ENCODE measurements at regions not wholly inside any gene's neighbourhood (a gene's known extent, or its start where the extent isn't known, plus 50 kb on each side); places are given as distances from the start of the nearest gene placed in this dataset.

DNA sequence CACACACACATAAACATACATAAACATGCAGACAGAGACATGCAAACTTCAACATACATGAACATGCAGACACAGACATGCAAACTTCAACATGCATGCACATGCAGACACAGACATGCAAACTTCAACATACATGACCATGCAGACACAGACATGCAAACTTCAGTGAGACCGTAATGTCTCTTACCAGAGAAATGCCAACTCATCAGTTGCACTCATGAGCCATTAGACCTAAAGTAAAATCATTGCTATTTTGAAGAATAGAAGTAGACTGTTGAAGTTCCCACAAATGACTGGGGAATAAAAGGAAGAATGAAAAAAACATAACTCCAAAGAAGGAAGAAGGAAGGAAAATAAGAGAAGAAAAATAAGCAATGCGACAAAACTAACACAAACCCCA lies 1044.0 kb upstream of the TMEM132C start:
- TF ChIP-seq CTCF (IDR thresholded peaks at IDR 0.05; ENCODE audit: unreplicated experiment): no peak
- Mint-ChIP-seq H3K36me3 (ENCODE audit: insufficient read depth) (no peaks in the 10 kb centered on the region), H3K9me3 (ENCODE audit: low read depth) (no peaks in the 10 kb centered on the region), H3K27me3 (no peaks in the 10 kb centered on the region), H3K4me3 (ENCODE audit: low read depth) (no peak overlapping the region), H3K4me1 (ENCODE audit: low read depth) (no peaks in the 10 kb centered on the region), H3K27ac (no peak overlapping the region)
- no peak for DNase-seq (ENCODE audit: low spot score, unreplicated experiment)

GRCh38 chr12:127223731-127224130 lies 1043.2 kb upstream of the TMEM132C start:
- Mint-ChIP-seq H3K27me3 (no peaks in the 10 kb centered on the region), H3K4me1 (ENCODE audit: low read depth) (no peaks in the 10 kb centered on the region), H3K9me3 (ENCODE audit: low read depth) (no peaks in the 10 kb centered on the region), H3K4me3 (ENCODE audit: low read depth) (no peak overlapping the region), H3K27ac (no peak overlapping the region), H3K36me3 (ENCODE audit: insufficient read depth) (no peaks in the 10 kb centered on the region)
- DNase-seq (ENCODE audit: low spot score, unreplicated experiment): no peak
- no peak for TF ChIP-seq CTCF (IDR thresholded peaks at IDR 0.05; ENCODE audit: unreplicated experiment)

GRCh38 chr12:127230843-127231260 lies 1036.1 kb upstream of the TMEM132C start:
- no peaks in the 10 kb centered on the region for H3K4me1 Mint-ChIP-seq (ENCODE audit: low read depth)
- TF ChIP-seq CTCF (IDR thresholded peaks at IDR 0.05; ENCODE audit: unreplicated experiment): no peak
- H3K4me3 Mint-ChIP-seq (ENCODE audit: low read depth): no peak overlapping the region
- H3K27ac Mint-ChIP-seq: no peak overlapping the region
- H3K36me3 Mint-ChIP-seq (ENCODE audit: insufficient read depth): no peaks in the 10 kb centered on the region
- H3K9me3 Mint-ChIP-seq (ENCODE audit: low read depth): no peaks in the 10 kb centered on the region
- DNase-seq (ENCODE audit: low spot score, unreplicated experiment): no peak
- no peaks in the 10 kb centered on the region for H3K27me3 Mint-ChIP-seq

GRCh38 chr12:127231371-127231770 lies 1035.6 kb upstream of the TMEM132C start:
- Mint-ChIP-seq H3K36me3 (ENCODE audit: insufficient read depth) (no peaks in the 10 kb centered on the region), H3K4me3 (ENCODE audit: low read depth) (no peak overlapping the region), H3K27me3 (no peaks in the 10 kb centered on the region), H3K27ac (no peak overlapping the region), H3K4me1 (ENCODE audit: low read depth) (no peaks in the 10 kb centered on the region), H3K9me3 (ENCODE audit: low read depth) (no peaks in the 10 kb centered on the region)
- DNase-seq (ENCODE audit: low spot score, unreplicated experiment): no peak
- TF ChIP-seq CTCF (IDR thresholded peaks at IDR 0.05; ENCODE audit: unreplicated experiment): no peak

DNA sequence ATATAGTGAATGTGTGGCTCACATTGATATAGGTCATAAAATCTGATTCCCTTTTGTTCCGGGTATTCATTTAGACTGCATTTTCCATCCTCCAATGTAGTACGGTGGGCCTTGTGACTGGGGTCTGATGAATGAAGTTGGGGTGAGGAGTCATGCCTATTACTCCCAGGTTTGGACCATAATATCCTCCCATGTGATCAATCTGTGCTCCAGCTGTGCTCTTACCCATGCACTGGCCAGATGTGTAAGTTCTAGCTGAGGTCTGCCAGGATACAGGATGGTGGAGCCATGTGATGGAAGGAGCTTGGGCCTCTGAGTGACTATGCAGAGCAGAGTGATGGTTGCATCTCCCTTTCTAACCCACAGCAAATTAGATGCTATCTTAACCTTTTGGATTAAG lies 1034.0 kb upstream of the TMEM132C start:
- Mint-ChIP-seq H3K4me1 (ENCODE audit: low read depth) (no peaks in the 10 kb centered on the region), H3K4me3 (ENCODE audit: low read depth) (no peak overlapping the region), H3K27me3 (no peaks in the 10 kb centered on the region), H3K27ac (no peak overlapping the region), H3K9me3 (ENCODE audit: low read depth) (no peaks in the 10 kb centered on the region), H3K36me3 (ENCODE audit: insufficient read depth) (no peaks in the 10 kb centered on the region)
- DNase-seq (ENCODE audit: low spot score, unreplicated experiment): no peak
- no peak for TF ChIP-seq CTCF (IDR thresholded peaks at IDR 0.05; ENCODE audit: unreplicated experiment)

Data from progenitor cell of endocrine pancreas (in vitro differentiated cells).